HG03354 (cell line): ENCODE measurements at regions not wholly inside any gene's neighbourhood (a gene's known extent, or its start where the extent isn't known, plus 50 kb on each side); places are given as distances from the start of the nearest gene placed in this dataset.

Source experiments
- ATAC-seq: cut with Tn5 transposase; IDR thresholded peaks from one replicate; pipeline ENCODE4 v1.9.1; 2021; ENCODE audit warnings: mild to moderate bottlenecking; ENCODE audit not compliant: unreplicated experiment, poor library complexity, severe bottlenecking

DNA sequence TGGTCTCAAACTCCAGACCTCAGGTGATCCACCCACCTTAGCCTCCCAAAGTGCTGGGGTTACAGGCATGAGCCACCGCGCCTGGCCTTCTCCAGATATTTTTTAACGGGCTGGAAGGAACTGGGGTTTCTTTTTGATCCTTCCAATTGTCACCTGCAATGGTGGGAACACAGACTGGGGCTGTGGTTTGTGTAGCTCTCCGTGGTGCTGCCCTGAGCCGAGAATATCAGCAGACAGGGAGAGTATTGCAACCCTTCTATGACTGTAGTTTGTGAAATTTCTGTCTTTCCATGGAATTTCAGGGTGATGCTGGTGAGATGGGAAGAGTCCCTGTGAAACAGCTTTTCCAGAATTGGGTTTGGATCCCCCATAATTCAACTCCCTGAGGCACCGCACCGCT, 263.5 kb downstream of the ENGASE start:
- ATAC-seq, result no peak

DNA sequence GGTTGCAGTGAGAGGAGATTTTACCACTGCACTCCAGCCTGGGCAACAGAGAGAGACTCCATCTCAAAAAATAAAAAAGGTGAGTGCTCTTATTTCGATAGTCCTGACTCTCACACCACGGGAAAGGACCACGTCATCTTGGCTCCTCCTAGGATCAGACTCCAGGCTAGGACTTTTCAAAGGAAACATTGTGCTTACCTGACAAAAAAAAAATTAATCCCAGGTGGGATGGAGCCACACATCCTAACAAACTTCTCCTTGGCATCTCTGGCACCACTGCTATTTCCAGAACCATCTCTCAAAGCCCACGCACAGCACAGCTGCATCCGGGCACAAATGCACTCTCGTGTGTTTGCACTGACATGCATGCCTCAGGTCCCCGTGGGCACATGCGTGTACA, 262.4 kb downstream of the ENGASE start:
- no peak for ATAC-seq

DNA sequence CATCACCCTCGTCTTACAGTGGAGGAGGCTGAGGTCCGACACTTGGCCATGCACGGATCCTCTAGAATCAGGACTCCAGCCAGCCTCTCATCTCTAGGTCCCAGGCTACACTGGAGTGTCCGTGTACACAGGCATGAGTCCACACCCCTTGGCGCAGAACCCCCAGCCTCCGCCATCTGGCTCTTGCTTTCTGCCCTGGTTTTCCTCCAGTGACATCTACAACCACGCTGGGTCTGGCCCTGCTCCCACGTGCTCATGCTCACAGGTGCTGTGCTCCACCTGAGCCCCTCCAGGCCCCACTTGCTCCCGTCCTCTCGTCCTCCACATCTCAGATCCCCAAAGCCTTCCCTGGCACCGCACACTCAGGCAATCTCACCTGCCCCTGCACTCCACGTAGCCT, 260.8 kb downstream of the ENGASE start:
- no peak for ATAC-seq

DNA sequence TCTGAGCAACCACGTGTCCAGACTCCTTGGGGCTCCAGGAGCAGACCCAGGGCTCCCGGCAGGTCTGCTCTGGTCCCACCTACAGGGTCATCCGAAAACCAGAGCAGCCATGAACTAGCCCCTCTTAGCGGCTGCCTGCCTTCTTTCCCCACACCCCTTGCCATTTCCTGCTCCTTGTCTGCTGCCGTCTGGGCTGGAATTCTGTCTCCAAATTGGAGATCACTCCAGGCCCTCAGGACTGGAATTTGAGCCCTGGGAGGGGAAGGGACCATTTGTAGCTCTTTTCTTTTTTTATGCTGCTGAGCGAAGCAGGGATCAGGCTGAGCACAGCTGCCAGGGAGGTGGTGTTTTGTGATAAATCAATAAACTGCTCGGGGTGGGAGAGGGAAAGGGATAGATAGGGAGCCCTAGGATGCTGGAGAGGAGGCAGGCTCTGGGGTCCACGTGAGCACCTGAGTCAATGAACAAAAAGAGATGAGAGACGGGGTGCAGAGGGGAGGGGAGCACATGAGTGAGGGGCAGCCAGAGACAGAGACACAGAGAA, 257.5 kb downstream of the ENGASE start:
- no peak for ATAC-seq

DNA sequence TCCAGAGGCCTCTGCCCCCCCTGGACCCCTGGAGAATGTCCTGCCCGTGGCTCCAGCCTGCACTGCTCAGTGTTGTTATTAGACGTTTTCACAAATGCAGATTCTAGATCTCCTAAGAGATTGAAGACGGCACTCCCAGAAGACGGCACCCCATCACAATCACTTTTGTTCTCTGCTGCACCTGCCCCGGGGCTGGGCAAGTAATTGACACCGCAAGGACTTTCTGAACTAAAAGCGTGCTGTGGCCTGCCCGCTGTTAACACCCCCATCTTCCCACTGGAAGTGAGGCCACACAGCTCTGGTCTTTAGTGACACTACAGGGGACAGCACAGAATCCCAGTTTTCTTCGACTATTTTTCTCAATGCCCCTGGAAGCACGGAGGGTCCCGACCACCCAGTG, 256.9 kb downstream of the ENGASE start:
- ATAC-seq, result no peak

DNA sequence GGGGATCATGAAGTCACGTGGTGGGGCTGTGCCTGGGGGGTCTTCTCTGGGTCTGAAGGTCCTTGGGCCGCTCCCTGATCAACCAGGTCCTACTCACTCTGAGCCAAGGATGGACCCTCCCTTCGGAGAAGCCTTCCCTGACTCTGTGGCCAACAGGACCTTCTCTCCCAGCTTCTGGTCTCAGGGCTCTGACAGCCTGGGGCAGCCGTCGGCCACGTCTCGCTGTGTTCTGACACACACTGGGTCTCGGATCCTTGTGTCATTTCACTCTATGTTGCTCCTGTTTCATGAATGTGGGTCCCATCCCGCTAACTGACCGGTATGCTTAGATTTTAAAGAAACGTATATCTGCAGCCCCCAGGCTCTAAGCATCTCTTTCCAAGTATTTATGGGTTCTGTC, 256.1 kb downstream of the ENGASE start:
- ATAC-seq, result no peak

DNA sequence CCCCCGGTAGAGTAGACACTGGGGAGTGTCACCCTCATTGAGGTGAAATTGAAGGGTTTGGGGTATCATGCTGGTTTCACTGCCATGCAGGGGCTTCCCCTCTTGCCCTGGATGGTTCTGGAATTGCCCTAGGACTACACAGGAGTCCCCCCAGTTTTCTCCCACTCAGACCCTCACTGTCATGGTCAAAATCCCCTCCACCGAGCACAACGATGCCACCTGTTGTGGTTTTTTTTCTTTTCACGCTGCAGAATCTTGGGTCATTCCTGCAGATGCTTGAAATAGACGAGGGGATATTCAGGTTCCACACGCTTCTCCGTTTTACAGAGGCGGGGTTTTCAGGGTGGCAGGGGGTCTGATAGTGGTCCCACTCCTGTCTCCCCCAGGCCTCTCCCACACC, 255.6 kb downstream of the ENGASE start:
- no peak for ATAC-seq

DNA sequence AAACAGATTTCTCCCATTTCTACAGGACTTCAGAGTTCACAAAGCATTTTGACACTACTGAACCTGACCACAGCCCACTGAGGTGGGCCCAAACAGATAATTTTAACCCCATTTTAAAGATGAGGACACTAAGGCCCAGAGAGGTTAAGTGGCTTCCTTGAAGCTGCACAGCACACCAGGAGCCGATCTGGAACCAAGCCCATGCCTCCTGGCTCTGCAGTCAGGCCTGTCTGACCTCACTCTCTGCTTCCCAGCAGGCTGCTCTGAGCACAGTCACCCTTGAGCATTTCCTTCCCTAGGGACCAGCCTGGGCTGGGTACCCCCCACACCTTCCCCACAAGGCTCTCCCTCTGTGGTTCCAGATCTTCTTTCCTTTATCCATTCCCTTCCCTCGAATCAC, 252.2 kb downstream of the ENGASE start:
- no peak for ATAC-seq

DNA sequence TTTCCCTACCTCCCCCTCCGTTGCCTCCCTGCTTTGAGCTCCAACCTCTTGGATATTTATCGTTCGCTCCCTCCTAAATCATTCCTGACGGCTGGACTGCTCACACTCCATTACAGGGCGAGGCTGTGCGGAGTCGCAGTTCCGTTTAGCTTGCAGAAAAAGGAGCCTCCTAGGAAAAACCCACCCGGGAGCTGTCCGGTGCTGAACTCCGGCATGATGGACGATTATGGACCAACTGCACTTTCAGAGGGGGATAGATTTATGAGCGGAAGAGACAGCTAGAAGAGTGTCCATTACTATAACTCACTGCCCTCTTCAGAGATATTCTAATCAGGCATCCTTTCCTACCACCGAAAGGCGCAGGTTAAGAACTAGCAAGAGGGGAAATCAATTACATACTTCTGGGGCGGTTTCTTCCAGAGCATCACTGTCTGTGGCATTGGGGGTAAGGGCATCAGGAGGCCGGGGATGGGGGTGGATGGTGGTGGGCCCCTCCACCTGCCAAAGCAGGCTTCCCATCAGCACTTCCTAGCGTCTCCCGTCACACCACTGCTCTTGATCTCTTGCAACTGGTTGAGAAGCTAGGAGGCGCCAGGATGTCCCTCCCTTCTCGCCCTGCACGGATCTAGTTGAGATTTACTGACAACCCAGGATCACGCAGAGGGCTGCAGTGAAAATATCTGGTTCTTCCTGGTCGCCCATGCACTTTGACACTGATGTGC, 251.2 kb downstream of the ENGASE start:
- no peak for ATAC-seq

DNA sequence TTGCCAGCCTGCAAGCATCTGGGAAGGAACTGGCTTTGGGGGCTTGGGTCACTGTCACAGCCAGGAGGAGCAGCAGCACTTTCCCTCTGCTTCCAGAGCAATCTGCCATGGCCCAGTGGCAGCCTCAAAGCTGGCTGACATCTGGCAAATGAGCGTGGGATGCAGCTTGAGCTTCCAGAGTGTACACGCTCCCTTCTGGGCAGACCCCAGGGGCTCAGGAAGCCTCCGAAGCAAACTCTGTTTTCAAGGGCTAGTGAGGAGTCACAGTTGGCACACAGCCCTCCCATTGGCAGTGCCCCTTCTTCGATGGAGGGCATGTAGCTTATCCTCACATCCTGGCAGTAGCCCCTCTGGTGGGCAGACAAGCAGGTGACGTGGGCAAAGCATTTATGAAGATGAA, 249.6 kb downstream of the ENGASE start:
- no peak for ATAC-seq

DNA sequence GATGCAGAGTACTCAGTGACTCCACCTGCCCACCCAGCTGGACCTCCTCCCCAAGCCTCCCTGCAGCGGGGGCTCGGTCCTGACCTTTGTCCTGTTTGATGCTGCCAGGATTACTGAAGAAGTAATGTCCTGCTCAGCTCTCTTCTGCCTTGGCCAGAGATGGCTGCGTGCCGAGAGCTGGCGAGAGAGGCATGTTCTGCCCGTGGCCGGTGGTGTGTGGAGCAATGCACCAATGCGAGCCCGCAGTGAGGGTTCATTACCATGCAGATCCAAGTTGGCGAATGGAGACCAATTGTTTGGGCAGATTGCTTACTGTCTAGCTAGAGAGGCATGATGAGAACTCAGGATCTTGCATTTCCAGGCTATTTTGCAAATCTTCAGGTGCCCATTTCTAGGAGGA, 248.9 kb downstream of the ENGASE start:
- no peak for ATAC-seq

DNA sequence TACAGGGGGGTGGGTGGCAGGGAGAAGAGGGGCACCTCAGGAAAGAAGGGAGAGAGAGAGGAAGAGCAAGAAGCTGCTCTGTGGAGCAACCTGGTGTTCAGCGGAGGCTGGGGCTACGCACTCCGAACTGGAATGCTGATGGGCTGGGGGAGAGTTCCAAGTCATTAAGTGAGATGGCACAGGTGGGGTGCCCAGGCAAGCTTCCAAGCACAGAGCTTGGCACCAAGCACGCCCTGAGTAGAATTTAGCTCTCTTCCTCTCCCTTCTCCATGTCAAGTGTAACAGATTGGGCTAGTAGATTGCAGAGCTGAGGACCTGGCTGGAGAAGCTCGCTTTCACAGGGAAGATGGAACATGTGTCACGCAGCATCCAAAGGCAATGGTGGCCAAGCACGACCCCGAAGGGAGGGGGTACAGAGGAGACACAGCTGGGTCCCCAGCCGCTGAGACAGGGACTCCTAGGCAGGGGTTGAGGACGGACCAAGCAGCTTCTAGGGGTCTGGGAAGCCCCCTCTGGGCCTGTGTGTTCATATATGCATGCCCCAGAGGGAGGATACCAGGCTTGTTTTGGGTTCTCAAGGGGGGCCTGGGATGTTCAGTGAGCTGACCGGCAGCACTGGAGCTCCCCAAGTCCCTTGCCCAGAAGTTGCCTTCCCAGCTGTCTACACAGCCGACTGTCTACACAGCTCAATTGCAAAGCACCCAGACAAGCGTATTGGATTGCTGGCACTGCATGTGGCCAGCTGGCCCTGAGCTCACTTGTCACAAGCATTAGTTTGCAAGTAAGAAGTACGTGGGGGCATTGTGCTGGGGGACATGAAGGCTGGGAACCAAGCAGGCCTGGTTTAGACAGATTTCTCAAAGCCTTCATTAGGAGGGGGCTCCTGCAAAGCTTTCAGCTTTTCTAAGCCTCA, 247.8 kb downstream of the ENGASE start:
- ATAC-seq, result no peak

DNA sequence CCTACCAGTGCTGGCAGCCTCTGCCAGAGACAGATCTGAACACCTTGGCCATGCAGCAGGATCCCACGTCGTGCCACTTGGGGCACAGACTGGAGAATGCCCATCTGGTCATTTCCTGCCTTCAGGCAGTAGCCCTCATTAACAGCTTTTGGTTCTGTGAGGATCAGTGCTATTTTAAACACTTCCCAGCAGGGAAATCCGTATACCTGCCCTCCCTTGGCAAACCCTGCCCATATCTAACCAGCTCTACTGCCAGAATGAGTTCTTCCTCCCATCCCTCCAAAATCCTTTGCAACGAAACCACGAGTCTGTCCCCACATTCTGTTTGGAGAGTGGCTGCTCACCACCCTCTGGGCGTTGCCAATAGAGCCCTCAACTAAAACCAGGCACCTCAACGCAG, 245.7 kb downstream of the ENGASE start:
- ATAC-seq, result no peak

DNA sequence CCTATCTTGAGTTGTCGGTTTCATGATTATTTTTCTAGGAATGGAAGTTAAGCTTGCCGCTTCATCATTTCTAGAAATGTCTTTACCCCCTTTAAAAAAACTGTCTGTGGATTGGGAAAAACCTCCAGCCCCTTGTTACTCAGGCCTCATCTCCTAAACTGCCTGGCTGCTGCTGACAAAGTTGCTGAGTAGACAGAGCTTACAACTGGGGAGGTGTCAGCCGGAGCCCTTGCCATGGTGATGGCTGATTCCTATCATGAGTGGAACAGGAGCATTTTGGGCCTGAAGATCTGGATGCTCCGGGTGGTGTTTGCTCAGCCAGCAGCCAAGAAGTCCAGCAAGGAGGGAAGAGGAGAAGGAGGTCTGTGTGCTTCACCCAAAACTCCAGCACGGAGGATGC, 243.3 kb downstream of the ENGASE start:
- ATAC-seq, result no peak

DNA sequence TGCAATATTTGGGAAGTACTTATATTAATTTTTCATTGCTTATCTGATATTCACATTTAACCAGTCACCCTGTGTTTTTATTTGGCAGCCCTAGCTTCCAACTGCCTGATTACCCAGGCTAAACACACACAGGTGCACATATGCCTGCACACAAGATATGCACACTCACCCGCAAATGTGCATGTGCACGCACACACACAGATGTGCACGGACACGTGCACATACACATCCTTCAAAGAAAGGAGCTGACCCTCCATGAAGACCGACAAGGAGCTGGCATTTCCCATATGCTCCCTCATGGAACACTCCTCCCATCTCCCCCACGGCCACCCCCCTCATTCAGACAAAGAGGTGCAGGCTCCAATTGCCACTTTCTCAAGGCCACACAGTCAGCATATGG, 242.2 kb downstream of the ENGASE start:
- no peak for ATAC-seq

DNA sequence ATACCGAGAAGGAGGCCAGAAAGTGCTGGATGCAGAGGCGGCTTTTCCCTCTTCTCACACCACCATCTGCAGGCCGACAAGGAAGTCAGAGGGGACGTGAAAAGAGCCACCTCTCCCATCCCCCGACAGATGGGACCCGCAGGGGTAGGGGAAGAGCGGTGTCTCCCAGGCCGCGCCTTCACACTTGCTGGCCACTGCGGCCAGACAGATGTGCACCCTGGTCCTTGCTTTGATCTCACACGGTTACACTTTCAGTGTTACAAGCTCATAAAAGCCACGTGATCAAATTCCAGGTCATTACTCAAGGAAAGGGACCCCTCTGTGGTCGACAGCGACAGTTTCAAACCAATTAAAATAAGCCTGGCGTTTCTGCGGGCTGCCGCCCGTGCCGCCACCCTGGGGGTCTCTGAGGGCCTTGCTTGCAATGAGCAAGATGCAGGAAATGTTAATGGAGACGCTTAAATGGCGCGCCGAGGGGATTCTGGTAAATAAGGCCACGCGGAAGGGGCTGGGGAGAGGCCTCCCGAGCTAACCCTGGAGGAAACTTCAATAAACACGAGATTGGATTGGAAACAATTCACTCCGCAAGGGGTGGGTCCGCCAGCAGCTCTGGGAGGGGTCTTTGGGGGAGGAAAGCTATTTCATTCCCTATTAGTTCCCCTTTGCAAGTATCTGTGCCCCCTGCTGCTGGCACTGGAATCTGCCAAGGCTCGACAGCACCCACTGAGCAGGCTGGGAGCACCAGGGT, 240.9 kb downstream of the ENGASE start:
- no peak for ATAC-seq

DNA sequence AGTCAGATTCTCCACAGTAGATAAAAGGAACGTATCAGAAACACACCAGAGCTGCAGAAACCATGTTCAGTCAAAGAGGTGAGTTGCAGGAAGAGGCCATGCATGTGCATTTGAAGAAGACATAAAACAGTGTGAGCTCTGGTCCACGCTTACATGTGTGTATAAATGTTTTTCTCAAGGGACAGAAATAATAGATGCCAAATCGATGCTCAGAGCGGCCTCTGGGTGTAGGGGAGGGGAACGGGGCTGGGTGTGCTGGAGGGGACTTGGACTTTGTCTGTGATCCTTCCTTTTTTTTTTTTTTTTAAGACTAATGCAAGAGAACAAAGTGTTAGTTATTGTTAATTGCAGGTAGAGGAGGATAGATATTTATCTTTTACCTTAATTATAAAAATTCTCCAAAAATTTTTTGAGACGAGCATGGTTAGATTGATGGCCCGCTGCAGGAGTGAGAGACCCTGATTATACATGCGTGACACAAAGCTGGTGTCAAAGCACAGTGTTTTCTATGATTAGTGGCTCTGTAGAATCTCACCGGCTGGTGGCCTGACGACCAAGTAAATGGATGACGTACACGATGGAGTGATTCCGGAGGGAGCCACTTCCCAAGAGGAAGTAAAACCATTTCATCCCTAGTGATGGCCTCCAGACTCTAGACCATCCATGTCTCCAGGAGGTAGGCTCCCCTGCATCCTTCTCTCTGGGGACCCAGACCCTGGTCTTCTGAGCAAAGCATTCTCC, 240.2 kb downstream of the ENGASE start:
- no peak for ATAC-seq

DNA sequence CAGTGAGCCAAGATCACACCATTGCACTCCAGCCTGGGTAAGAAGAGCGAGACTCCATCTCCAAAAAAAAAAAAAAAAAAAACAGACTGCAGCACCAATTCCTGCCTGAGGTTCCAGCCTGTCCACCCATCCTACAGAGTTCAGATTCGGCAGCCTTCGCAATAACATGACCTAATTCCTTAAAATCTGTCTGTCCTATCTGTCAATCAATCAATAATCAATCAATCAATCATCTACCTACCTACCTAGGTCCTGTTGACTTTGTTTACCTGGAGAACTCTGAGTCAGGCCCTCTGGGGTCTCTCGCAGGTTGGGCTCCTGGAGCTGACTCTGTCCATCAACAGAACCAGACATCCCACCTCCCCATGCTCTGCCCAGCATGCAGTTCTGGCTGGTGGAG, 236.7 kb downstream of the ENGASE start:
- no peak for ATAC-seq

DNA sequence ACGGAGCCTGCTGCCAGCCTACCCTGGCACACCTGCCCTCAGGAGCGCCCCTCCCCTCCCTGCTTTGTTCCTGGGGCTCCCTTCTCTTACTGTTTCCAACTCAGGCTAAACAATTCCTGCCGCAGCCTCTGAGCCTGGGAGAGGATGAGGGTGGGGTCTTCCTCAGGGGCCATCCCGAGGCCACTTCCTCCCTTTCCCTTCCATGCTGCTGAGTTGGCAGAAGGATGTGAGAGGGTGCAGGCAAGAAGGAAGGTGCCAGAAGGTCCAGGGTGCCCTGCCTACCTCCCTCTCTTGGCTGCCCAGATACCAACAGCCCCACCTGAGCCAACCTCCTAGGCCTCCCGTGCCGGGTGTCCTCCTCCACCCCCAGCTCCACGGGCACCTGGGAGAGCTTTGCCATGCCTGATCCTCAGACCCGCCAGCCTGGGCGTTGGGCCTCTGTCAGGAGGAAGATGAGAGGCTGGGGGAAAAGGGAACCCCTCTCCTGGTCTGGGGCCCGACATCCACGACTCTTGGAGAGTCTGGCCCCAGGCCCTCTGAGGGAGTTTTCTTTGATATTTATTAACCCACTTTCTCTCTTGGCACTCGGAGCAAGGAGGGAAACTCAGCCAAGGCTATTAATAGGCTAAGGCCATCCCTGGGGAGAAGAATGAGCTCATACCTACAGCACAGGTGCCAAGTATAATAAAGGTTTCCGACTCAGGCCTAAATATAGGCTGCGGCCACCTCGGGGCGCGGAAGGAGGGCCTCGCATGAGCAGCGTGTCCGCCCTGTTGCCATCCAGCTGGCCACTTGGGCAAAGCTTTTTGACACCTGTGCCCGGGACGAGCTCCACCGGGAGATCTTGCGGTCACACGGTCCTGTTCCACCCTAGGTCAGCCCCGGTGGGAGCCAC, 232.0 kb downstream of the ENGASE start:
- ATAC-seq, result no peak
